ENCODE measurements at regions not wholly inside any gene's neighbourhood (a gene's known extent, or its start where the extent isn't known, plus 50 kb on each side); places are given as distances from the start of the nearest gene placed in this dataset.

GRCh38 chr6:1239805-1240204 is 72.1 kb upstream of the FOXQ1 start:
- TF ChIP-seq CTCF (IDR thresholded peaks at IDR 0.05) (no peak), POLR2A (IDR thresholded peaks at IDR 0.05) (no peak), EP300 (IDR thresholded peaks at IDR 0.05) (no peak), POLR2AphosphoS5 (IDR thresholded peaks at IDR 0.05) (no peak)
